IMR-90 (cell line): ENCODE measurements at regions not wholly inside any gene's neighbourhood (a gene's known extent, or its start where the extent isn't known, plus 50 kb on each side); places are given as distances from the start of the nearest gene placed in this dataset.
A peak's percentile ranks its signal among the peaks of the same experiment; 100 is the strongest.

Source experiments
- ATAC-seq: fragments of 200-7000 bp; cut with Tn5 transposase; 2 replicates; pipeline ENCODE4 v1.9.1; 2020; ENCODE audit warnings: low read depth, mild to moderate bottlenecking, moderate library complexity
- BruUV-seq: library from RNA; stranded (reverse); fragments of 400-500 nt; replicated peaks from 2 replicates; lab custom pipeline; 2021; lab: Mats Ljungman, UMichigan
- CTCF ChIA-PET: fragments of 300-600 bp; formaldehyde crosslinking; extraction: SDS; loops from one replicate; lab custom pipeline; 2021; ENCODE audit warnings: antibody characterized with exemption; lab: Yijun Ruan, JAX
- POLR2A ChIA-PET: fragments of 300-600 bp; sonication (Branson Sonifier 250); formaldehyde crosslinking; loops from one replicate; lab custom pipeline; 2022; ENCODE audit warnings: antibody characterized with exemption; ENCODE audit not compliant: unreplicated experiment; lab: Charles Lee
- DNase-seq: peaks from one replicate; pipeline ENCODE4 v3.0.0; 2013
- H2AFZ ChIP-seq: replicated peaks from 2 replicates; pipeline ENCODE3; 2013; ENCODE audit warnings: low read length, mild to moderate bottlenecking; ENCODE audit not compliant: poor library complexity
- H2AK5ac ChIP-seq: 2 replicates; pipeline ENCODE4 v1.6.1; 2013; ENCODE audit warnings: low read depth, low read length, inconsistent platforms
- H2AK9ac ChIP-seq: replicated peaks from 2 replicates; pipeline ENCODE3; 2013; ENCODE audit warnings: mild to moderate bottlenecking, low read depth, low read length, moderate library complexity; ENCODE audit not compliant: poor library complexity
- H2BK120ac ChIP-seq: 2 replicates; pipeline ENCODE4 v1.6.1; 2013; ENCODE audit warnings: low read depth, low read length, inconsistent platforms
- H2BK15ac ChIP-seq: 3 replicates; pipeline ENCODE4 v1.6.1; 2013; ENCODE audit warnings: low read depth, low read length, inconsistent platforms
- H2BK20ac ChIP-seq: 2 replicates; pipeline ENCODE4 v1.6.1; 2013; ENCODE audit warnings: low read depth, mild to moderate bottlenecking, inconsistent platforms, low read length, moderate library complexity
- H2BK5ac ChIP-seq: 2 replicates; pipeline ENCODE4 v1.6.1; 2013; ENCODE audit warnings: mild to moderate bottlenecking, low read depth, low read length, inconsistent platforms; ENCODE audit not compliant: poor library complexity, severe bottlenecking
- H3K14ac ChIP-seq: replicated peaks from 2 replicates; pipeline ENCODE4 v1.6.1; 2013; ENCODE audit warnings: low read depth, low read length, inconsistent platforms
- H3K18ac ChIP-seq: 2 replicates; pipeline ENCODE4 v1.6.1; 2013; ENCODE audit warnings: low read depth, low read length, control low read depth
- H3K23ac ChIP-seq: 2 replicates; pipeline ENCODE4 v1.6.1; 2013; ENCODE audit warnings: low read depth, low read length, inconsistent platforms
- H3K27ac ChIP-seq: 2 replicates; pipeline ENCODE4 v1.5.1; 2013; ENCODE audit warnings: mild to moderate bottlenecking, control low read depth, low read length; ENCODE audit not compliant: insufficient read depth
- H3K27me3 ChIP-seq: 2 replicates; pipeline ENCODE4 v1.6.1; 2013; ENCODE audit warnings: low read length; ENCODE audit not compliant: control insufficient read depth, insufficient read depth
- H3K36me3 ChIP-seq: 2 replicates; pipeline ENCODE4 v1.6.1; 2013; ENCODE audit warnings: low read length, mixed read lengths; ENCODE audit not compliant: control insufficient read depth, insufficient read depth
- H3K4ac ChIP-seq: 2 replicates; pipeline ENCODE4 v1.6.1; 2013; ENCODE audit warnings: low read depth, low read length, inconsistent platforms
- H3K4me1 ChIP-seq: 2 replicates; pipeline ENCODE4 v1.6.1; 2013; ENCODE audit warnings: low read length, mixed read lengths; ENCODE audit not compliant: control insufficient read depth, insufficient read depth
- H3K4me2 ChIP-seq: 2 replicates; pipeline ENCODE4 v1.6.1; 2013; ENCODE audit warnings: low read depth, mild to moderate bottlenecking, control low read depth, low read length, moderate library complexity
- H3K4me3 ChIP-seq: 2 replicates; pipeline ENCODE4 v1.5.1; 2013; ENCODE audit warnings: low read depth, mild to moderate bottlenecking, control low read depth, low read length, moderate library complexity; ENCODE audit not compliant: insufficient read depth
- H3K56ac ChIP-seq: 2 replicates; pipeline ENCODE4 v1.6.1; 2013; ENCODE audit warnings: low read length, inconsistent platforms; ENCODE audit not compliant: insufficient read depth; ENCODE audit errors: extremely low read depth
- H3K79me1 ChIP-seq, 2 experiments: 2 replicates each; pipeline ENCODE4 v1.6.1; 2013; ENCODE audit warnings: low read length in 2 of 2, inconsistent platforms in 1 of 2, low read depth in 1 of 2
- H3K9ac ChIP-seq: 2 replicates; pipeline ENCODE4 v1.6.1; 2013; ENCODE audit warnings: low read depth, low read length, control low read depth
- H3K9me1 ChIP-seq: 2 replicates; pipeline ENCODE4 v1.6.1; 2013; ENCODE audit warnings: low read length, inconsistent platforms; ENCODE audit not compliant: insufficient read depth
- H3K9me3 ChIP-seq: 2 replicates; pipeline ENCODE4 v1.6.1; 2013; ENCODE audit warnings: low read length; ENCODE audit not compliant: control insufficient read depth, insufficient read depth
- H4K20me1 ChIP-seq: 2 replicates; pipeline ENCODE4 v1.6.1; 2013; ENCODE audit warnings: low read length, inconsistent platforms; ENCODE audit not compliant: insufficient read depth
- H4K5ac ChIP-seq: 2 replicates; pipeline ENCODE4 v1.6.1; 2013; ENCODE audit warnings: mild to moderate bottlenecking, low read depth, low read length, control low read depth
- H4K8ac ChIP-seq, 2 experiments: 2 replicates each; pipeline ENCODE4 v1.6.1; 2013; ENCODE audit warnings: low read depth in 2 of 2, low read length in 2 of 2, control low read depth in 1 of 2, inconsistent platforms in 1 of 2
- H4K91ac ChIP-seq: 2 replicates; pipeline ENCODE4 v1.6.1; 2013; ENCODE audit warnings: low read depth, low read length, inconsistent platforms; ENCODE audit not compliant: insufficient read depth
- BHLHE40 ChIP-seq: fragments of 150-350 bp; IDR thresholded peaks from 2 replicates; pipeline ENCODE4 v1.6.1; 2016; ENCODE audit warnings: mild to moderate bottlenecking, low read depth, low read length
- SMC3 ChIP-seq: fragments of 150-350 bp; IDR thresholded peaks from 2 replicates; pipeline ENCODE4 v1.6.1; 2016; ENCODE audit warnings: low read depth, mild to moderate bottlenecking, antibody characterized with exemption, low read length, moderate library complexity
- WGBS, 2 experiments: methylation state at CpG; one replicate each; pipeline versions ENCODE4 v1.1.5 to v1.1.7; 2013; ENCODE audit warnings: missing lambda C conversion rate in 2 of 2; ENCODE audit not compliant: insufficient read length in 1 of 2; ENCODE audit errors: extremely low coverage in 2 of 2; 5-methylcytosine and 5-hydroxymethylcytosine counted together
- dilution Hi-C: fragments of 300-500 bp; cut with HindIII; formaldehyde crosslinking; loops from one replicate; pipeline ENCODE4 v1.14.3; 2018; ENCODE audit warnings: low sequenced_read_pairs; ENCODE audit not compliant: unreplicated experiment
- in situ Hi-C: fragments of 300-500 bp; cut with MboI; formaldehyde crosslinking; loops from 3 replicates; pipeline ENCODE4 v1.14.3; 2019; ENCODE audit warnings: low sequenced_read_pairs, inconsistent platforms, mixed read lengths
- intact Hi-C: fragments of 100-400 bp; cut with micrococcal nuclease; formaldehyde crosslinking; loops from 2 replicates; pipeline ENCODE4 v1.10.0; 2022

DNA sequence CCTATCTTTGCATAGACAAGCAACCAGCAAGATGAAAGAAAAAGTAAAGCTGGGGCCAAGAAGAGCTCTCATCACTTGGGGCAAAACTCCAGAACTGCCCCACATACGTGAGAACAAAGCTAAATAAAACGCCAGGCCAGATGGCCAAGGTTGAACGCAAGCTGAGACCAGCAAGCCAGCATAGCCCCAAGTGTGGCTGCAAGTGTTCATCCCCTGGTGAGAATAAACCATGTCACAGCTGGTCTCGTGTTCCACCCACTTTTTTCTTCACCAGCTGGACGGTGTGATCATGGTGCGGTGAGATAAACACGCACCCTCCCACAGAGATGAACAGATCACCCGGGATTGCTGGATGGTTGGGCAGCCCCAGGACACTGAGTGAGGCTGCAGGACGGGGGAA lies 109.6 kb upstream of the CACNA1A start:
- Histone ChIP-seq H3K4me3 (no peak overlapping the region), H3K4me2 (no peak overlapping the region), H2AK5ac (no peak overlapping the region), H2AFZ (peak overlapping the region; percentile 18), H2BK20ac (no peak overlapping the region), H3K79me1 (no peaks in the 10 kb centered on the region), H4K8ac (no peak overlapping the region), H2BK15ac (no peak overlapping the region), H3K14ac (peak overlapping the region; percentile 37; the same call in 1 of the 2 replicates), H4K20me1 (no peaks in the 10 kb centered on the region), H3K27ac (no peak overlapping the region), H3K56ac (no peak overlapping the region), H3K23ac (no peak overlapping the region), H3K4me1 (no peaks in the 10 kb centered on the region; the same call in 1 of the 2 replicates), H4K91ac (no peak overlapping the region), H3K9me1 (no peaks in the 10 kb centered on the region), H3K9ac (no peak overlapping the region), H3K36me3 (no peaks in the 10 kb centered on the region), H4K5ac (no peak overlapping the region), H2BK5ac (no peak overlapping the region), H3K18ac (no peak overlapping the region), H3K4ac (no peak overlapping the region; the same call in 1 of the 2 replicates), H2BK120ac (no peak overlapping the region), H3K27me3 (no peaks in the 10 kb centered on the region; the same call in 1 of the 2 replicates), H3K9me3 (0 out of 2 replicates have a peak, but pooled peaks cover 2% of the 10 kb centered on the region), H2AK9ac (peak overlapping the region; percentile 15)
- CTCF ChIA-PET = no interaction called here
- DNase-seq (peak; percentile 61), ATAC-seq (peak; percentile 49)
- intact Hi-C loops = no loop called here
- dilution Hi-C loops = no loop called here
- POLR2A ChIA-PET = no interaction called here
- peak; percentile 75 for TF ChIP-seq BHLHE40
- no peak for TF ChIP-seq SMC3
- in situ Hi-C loops = no loop called here
- WGBS, 2 experiments = 0% methylated on average over 1 of the region's 9 CpGs; no CpG with 5 or more reads in 1 of the 2 experiments
- BruUV-seq = no TSS peak
